ENCODE measurements at regions not wholly inside any gene's neighbourhood (a gene's known extent, or its start where the extent isn't known, plus 50 kb on each side); places are given as distances from the start of the nearest gene placed in this dataset.
A peak's percentile ranks its signal among the peaks of the same experiment; 100 is the strongest.
"Not testable (repeated sequence)": the region's sequence is repeated elsewhere in the genome, so short reads cannot be mapped to it uniquely, and the experiment has no call there.

DNA sequence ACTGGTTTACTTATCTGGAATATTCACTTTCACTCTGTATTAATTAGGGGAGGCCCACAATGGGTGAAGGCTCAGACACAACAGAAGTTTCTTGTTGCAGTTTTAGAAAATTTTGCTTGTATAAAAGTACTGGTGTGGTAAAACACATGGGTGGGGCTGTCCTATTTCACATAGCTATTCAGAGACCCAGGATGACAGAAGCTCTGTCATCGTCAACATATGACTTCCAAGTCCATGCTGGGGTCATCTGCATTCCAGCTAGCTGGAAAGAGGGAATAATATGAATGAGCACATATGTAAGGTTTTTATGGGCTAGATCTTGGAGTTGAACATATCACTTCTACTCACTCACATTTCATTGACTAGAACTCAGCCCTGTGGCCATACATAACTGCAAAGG is 166.4 kb upstream of the KCTD3 start:
- no peak for DNase-seq (ENCODE audit: low read depth)

DNA sequence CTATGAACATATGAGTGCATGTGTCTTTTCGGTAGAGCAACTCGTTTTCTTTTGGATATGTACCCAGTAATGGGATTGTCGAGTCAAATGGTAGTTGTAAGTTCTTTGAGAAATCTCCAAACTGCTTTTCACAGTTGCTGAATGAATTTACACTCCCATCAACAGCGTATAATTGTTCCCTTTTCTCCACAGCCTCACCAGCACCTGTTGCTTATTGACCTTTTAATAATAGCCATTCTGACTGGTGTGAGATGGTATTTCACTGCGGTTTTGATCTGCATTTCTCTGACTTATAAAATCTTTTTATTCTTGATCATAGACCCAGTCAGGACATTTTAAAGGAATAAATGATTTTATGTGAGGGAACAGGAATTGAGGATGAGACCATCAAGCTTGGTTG is 165.0 kb upstream of the KCTD3 start:
- DNase-seq (ENCODE audit: low read depth): no peak

DNA sequence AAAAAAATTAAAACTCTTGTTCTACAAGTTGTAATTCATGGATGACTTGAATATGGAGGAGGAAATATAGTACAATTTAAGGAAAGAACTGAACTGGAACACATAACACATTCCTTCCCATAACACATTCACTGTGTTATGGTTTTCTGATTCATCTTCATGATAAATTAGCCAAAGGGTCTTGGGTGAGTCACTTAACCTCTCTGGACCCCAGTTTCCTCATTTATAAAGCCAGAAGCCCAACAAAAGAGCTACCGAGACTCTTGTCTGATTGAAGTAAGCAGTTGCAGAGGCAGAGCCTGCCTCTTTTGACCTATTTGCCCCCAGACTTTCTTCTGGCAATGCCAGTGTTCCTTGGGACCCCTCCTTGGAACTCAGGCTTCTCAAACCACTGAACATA is 161.9 kb upstream of the KCTD3 start:
- DNase-seq (ENCODE audit: low read depth): no peak

DNA sequence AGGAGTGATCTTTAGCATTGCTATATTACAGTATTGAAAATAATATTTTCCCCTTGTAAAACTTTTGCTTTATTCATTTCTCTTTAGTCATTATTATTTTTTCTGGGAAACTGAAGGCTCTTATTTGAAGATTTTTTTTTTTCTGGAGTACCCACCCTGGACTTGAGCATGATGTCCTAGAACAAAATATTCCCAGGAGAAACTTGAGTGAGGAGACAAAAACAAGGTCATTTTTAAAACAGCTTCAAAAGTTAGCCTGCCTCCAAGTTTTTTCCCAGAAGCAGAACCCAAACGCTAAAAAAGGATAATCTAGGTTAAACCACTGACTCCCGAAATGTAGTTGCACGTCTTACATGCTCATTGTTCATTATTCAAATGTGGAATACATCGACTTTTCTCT is 160.2 kb upstream of the KCTD3 start:
- no peak for DNase-seq (ENCODE audit: low read depth)

DNA sequence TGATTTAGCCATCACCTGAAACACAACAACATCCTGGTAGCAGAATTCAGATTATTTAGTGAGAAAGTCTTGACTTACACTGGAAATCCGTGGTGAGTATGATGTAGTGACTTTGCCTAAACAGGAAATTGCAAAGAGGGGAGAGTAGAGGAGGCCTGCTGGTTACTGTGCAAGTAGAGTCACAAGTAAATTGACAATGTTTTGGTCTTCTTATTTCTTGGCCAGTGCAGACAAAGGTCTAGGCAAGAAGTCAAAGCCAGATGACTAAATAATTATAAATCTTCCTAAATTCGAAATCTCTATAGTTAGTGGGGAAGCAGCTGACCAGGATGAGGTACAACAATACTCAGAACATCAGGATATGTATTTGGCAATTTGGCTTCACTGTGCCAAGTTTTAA is 159.5 kb upstream of the KCTD3 start:
- DNase-seq (ENCODE audit: low read depth): no peak

DNA sequence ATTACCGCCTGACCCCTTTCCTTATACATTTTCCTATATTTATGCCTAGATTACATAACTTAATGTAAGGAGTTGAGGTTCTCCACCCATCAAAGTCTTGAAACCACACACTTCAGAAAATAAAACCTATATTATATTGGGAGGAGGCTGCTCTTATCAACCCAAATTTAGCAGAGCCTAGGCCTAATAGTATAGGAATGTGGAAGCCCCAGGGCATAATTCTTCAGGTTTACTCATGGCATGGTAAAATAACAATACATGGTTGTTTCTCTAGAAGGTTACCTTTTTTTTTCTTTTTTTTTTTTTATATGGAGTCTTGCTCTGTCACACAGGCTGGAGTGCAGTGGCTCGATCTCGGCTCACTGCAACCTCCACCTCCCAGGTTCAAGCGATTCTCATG is 157.6 kb upstream of the KCTD3 start:
- DNase-seq (ENCODE audit: low read depth): not testable (repeated sequence)

DNA sequence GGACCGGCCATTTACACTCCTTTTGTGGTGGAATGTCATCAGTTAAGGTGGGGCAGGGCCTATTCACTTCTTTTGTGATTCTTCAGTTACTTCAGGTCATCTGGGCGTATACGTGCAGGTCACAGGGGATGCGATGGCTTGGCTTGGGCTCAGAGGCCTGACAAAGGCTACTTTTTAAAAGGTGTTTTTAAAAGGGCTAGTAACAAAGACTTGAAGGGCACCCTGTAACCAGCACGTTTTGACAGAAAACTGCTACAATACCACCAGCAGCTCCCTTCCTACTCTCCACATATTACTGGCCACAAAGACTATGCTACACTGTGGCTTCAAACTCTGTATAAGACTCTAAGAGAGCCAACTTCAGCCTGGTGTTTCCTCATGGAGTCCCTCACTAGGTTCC is 151.6 kb upstream of the KCTD3 start:
- not testable (repeated sequence) for DNase-seq (ENCODE audit: low read depth)

DNA sequence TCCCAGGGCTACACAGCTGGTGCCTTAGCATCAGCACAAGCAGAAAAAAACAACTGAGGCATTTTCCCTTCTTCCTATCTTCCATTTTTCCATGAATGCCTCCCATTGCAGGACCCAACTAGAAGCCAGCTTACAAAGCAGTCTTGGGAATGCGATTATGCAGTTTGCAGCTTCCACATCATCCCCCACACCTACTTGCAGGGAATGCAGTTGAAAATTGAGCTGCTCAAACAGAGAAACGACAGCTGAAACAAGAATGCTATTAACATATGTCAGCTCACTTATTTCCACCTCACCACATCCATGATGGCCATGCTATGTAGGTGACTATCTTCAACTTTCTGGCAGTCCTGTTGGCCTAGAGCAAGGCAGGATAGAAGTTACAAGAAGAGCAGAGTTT is 150.6 kb upstream of the KCTD3 start:
- DNase-seq (ENCODE audit: low read depth): no peak

DNA sequence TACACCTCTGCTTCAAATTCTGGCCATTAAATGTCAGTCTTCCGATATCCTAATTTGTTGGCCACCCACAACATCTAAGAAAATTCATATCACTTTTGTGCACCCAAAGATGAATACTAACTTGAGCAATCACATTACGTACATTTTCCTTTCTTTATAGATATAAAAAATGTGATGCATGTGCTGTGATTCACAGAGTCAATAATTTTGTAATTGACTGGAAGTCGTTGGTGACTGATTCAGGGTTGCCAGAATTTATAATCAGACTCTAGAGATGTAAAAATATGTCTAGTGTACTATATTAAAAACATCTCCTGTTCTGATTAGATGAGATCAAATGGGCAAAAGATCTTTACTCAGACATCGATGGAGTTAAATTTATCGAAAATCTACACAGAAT is 150.0 kb upstream of the KCTD3 start:
- peak; percentile 46 for DNase-seq (ENCODE audit: low read depth)

DNA sequence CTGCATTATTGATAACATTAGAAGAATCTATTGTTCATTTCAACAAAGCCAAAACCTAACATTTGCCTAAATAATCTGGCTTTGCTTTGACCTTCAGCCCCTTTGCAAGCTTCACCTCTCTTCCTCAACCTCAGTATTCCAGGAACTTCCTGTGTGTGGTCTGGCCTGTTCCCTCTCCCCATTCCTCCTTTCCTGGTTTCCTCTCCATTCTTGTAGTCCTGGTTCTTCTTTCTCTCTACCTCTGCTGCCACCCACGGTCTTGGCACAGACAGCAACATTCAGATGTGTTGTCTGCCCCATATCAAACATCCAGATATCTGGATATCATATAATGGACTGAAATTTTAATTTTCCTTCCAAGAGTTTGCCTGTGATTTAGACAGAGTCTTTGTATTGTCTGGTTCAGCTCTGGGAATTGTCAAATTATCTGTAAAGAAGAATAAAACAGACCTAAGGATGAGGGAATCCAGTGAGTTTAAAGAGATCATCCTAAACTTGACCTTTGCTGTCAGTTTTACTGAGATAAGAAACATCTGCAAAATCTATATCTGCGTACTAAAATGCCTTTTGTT is 148.1 kb upstream of the KCTD3 start:
- DNase-seq (ENCODE audit: low read depth): no peak

DNA sequence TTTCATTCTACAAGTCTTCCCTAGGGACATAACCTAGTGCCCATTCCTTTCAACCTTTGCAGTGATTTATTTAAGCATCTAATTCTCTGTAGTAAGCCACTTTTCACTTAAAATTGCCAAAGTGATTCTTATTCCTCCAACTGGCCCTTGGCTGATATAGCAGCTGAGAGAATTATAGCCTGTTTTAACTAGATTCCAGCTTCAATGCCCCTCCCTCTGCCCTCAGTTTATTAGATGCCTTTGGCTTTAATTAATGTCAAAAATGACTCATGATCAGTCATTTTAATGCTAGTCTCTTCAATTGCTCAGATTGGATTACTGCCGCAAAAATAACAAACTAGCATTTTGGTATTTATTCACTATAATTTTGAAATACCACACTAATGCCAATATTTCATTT is 145.4 kb upstream of the KCTD3 start:
- no peak for DNase-seq (ENCODE audit: low read depth)

DNA sequence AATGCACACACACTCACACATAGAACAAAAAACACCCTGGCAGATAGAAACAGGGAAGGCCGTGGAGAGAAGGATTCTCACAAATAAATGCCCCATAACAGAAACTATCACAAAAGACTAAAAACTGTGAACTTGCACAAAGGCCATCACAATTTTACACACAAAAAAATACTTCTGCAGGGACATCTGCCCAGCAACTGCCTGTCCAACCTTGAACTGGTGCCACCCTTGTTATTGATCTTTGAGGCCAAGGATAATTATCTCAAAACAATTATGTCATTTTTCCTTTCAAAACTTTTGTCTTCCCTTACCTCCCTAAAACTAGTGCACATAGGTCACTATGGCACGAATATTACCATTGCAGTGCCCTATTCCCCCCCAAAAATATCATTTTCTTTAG is 143.8 kb upstream of the KCTD3 start:
- DNase-seq (ENCODE audit: low read depth): no peak

DNA sequence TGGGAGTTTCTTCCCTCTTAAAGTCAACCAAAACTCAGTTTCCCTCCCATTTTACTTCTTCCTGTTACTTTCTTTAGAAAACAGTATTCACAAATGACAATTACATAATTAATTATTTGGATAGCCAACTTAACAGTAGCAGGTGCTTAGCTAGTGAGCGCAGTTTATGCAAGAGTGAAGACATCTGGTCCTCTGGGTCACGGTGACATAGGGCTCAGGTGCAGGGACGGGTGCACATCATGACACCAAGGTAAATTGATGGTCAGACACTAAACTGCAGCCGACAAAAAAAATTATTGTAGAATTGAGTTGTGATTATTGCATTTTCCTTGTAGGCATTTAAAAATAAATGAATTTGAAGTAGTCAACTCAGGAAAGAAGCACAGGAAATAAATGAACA is 142.0 kb upstream of the KCTD3 start:
- no peak for DNase-seq (ENCODE audit: low read depth)

DNA sequence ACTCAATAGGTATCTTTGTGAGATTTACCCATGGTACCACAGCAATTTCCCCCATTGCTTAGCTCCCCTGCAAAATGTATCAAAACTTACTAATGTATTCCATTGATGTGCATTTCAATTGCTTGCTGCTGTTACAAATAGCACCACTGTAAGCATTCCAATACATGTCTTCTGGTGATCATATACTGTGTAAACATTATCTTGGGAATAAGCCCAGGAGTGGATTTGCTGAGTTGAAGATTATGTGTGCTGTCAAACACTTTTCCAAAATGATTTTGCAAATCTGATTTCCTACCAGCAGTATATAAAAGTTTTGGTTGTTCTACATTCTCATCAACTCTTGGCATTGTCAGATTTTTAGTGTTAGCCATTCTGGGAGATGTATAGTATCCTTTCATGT is 141.0 kb upstream of the KCTD3 start:
- no peak for DNase-seq (ENCODE audit: low read depth)

DNA sequence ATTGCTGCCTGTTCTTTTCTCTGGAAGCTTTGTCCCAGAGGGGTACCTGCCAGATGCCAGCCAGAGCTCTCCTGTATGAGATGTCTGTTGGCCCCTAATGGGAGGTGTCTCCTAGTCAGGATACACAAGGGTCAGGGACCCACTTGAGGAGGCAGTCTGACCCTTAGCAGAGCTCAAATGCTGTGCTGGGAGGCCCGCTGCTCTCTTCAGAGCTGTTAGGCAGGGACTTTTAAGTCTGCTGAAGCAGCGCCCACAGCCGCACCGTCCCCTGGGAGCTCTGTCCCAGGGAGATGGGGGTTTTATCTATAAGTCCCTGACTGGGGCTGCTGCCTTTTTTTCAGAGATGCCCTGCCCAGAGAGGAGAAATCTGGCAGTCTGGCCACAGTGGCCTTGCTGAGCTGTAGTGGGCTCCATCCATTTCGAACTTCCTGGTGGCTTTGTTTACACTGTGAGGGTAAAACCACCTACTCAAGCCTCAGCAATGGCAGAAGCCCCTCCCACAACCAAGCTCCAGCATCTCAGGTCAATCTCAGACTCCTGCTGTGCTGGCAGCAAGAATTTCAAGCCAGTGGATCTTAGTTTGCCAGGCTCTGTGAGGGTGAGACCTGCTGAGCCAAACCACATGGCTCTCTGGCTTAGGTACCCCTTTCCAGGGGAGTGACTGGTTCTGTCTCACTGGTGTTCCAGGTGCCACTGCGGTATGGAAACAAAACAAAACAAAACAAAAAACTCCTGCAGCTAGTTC is 134.4 kb upstream of the KCTD3 start:
- DNase-seq (ENCODE audit: low read depth): not testable (repeated sequence)

DNA sequence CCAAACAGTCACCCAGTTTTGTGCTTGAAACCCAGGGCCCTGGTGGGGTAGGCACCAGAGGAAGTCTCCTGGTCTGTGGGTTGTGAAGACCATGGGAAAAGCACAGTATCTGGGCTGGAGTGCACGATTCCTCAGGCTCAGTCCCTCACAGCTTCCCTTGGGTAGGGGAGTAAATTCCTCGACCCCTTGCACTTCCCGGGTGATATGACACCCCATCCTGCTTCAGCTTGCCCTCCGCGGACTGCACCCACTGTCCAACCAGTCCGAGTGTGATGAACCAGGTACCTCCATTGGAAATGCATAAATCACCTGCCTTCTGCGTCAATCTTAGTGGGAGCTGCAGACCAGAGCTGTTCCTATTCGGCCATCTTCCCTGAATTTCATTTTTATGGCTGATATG is 133.9 kb upstream of the KCTD3 start:
- DNase-seq (ENCODE audit: low read depth): no peak

DNA sequence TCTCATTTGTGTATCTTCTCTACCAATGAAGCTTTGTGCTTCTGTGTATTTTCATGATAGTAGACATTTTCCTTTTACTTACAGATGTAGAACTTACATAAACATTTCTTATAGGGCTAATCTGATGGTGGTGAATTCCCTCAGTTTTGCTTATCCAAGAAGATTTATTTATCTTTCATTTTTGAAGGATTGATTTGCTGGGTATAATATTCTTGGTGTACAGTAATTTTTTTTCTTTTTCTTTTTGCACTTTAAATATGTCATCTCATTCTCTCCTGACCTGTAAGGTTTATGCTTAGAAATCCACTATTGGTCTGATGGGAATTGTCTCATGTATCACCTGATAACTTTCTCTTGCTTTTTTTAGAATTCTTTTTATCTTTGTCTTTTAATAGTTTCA is 127.6 kb upstream of the KCTD3 start:
- DNase-seq (ENCODE audit: low read depth): no peak

DNA sequence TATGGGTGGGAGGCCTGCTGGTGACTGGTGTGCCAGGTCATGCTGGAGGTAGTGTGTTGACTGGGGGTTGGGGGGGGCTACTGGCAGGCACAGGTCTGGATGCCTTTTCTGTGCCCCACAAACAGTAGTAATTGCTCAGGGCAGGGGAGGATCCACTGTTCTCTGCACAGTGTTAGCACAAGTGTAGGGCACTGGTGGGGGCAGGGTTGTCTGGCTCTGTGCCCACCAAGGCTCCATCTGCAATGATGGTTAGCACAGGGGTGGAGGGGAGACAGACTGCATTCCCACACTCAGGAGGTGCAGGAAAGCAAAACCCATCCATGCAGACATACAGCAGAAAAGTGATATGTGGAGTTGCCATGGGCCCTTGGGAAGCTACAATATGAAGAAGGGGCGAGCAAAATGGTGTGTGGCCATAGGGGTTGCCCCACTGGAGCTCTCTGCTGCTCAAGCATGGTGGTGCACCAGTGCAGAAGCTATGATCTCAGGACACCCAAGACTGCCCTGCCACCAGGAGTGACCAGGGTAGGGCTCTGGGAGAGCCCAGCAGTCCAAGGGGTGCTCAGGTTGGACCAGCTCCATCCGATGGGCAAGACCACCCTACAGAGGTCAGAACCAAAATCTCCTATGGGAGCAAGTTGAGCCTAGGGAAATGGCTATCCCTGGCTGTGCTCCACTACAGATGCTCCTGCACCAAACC is 122.2 kb upstream of the KCTD3 start:
- no peak for DNase-seq (ENCODE audit: low read depth)

DNA sequence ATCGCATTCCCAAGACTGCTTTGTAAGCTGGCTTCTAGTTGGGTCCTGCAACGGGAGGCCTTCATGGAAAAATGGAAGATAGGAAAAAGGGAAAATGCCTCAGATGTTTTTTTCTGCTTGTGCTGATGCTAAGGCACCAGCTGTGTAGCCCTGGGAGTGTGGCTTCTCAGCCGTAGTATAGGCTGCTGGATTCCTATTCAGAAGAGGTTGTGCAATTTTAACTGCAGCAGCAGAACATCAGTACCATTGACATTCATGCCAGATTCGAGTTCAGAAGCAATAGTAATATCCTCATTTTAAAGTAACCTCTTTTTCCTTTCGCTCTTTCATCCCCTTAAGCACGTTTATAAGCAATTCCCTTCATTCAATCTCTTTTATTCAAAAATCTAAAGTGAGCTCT is 119.1 kb upstream of the KCTD3 start:
- not testable (repeated sequence) for DNase-seq (ENCODE audit: low read depth)

DNA sequence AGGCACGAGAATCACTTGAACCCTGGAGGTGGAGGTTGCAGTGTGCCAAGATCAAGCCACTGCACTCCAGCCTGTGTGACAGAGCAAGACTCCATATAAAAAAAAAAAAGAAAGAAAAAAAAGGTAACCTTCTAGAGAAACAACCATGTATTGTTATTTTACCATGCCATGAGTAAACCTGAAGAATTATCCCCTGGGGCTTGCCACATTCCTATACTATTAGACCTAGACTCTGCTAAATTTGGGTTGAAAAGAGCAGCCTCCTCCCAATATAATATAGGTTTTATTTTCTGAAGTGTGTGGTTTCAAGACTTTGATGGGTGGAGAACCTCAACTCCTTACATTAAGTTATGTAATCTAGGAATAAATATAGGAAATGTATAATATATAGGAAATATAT is 118.0 kb upstream of the KCTD3 start:
- peak; percentile 6 for DNase-seq (ENCODE audit: low read depth)

DNA sequence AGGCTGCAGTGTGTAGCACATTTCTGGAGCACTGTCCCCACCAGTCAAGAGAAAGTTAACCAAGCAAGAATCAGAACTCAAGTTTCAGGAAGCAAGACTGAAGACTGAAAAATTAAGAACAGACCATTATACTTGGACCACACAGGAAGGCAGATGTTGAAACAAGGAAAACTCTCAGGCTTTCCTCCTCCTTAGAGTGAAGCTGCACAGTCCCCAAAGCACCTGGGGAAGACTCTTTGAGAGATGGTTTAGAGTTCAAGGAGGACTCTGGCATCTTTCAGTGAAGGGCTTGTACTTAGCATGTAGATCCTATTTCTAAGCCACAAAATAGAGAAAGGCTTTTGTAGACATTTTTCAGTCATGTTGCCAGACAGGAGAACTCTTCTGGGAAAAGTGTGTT is 113.7 kb upstream of the KCTD3 start:
- no peak for DNase-seq (ENCODE audit: low read depth)

DNA sequence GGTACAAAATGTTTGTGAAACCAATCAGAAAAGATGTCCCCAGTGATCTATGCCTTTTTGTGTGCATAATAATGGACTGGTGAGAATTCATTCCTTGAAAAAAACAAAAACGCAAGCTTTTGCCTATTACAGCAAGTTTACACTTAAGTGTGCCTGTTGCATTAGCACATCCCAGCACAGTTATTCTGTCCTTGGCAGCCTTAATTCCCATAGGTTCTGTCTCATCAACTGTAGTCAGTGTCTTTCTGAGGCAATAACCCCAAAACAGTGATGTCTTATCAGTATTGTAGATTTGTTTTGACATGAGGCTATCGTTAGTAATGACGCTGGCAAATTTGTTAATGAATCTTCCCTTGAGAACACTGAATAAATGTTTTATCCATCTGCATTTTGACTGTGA is 109.9 kb upstream of the KCTD3 start:
- no peak for DNase-seq (ENCODE audit: low read depth)

DNA sequence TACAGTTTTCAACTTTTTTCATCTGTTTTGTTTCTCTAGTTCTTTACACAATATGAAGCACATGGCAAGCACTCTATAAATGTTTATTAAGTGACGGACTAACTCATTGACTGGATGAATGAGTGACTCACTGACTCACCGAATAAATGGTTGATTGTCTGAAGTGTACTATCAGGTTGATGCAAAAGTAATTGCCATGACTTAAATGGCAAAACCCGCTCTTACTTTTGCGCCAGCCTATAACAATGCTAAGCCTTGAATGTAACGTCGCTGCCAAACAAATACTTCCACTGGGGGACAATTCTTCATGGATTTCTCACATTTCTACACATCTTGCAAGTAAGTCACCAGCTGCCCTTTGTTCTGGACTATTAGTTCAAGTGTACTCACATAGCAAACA is 109.0 kb upstream of the KCTD3 start:
- DNase-seq (ENCODE audit: low read depth): no peak

DNA sequence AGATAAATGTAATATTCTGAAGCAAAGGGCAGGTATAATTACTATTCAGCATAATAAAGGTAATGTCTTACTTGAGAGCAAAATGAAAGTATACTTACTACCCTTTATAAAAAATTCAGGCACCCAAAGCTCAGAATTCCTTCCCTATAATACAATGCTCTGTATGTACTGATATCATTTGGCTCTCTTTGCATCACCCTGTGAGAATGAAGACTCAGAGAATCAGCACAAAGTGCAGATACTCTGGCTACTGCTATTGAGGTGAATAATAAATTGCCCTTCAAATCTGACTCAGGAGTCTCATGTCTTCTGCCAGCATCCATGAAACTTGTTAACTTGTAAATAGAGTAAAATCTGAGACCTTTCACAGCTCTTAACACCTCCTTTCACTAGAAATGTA is 108.5 kb upstream of the KCTD3 start:
- no peak for DNase-seq (ENCODE audit: low read depth)
